NCI-H2081 treated with DMSO at 0.1 percent for 48 hours (cell line): ENCODE measurements at regions not wholly inside any gene's neighbourhood (a gene's known extent, or its start where the extent isn't known, plus 50 kb on each side); places are given as distances from the start of the nearest gene placed in this dataset.
"Not testable (repeated sequence)": the region's sequence is repeated elsewhere in the genome, so short reads cannot be mapped to it uniquely, and the experiment has no call there.

Source experiments
- DNase-seq: peaks from one replicate; lab custom pipeline; 2025; lab: John Stamatoyannopoulos, UW

GRCh38 chr13:50130123-50130946 lies 115.1 kb downstream of the KCNRG start:
- no peak for DNase-seq

- no peak for DNase-seq
Observed at GRCh38 chr13:50131920-50132903, 117.0 kb downstream of the KCNRG start.

DNA sequence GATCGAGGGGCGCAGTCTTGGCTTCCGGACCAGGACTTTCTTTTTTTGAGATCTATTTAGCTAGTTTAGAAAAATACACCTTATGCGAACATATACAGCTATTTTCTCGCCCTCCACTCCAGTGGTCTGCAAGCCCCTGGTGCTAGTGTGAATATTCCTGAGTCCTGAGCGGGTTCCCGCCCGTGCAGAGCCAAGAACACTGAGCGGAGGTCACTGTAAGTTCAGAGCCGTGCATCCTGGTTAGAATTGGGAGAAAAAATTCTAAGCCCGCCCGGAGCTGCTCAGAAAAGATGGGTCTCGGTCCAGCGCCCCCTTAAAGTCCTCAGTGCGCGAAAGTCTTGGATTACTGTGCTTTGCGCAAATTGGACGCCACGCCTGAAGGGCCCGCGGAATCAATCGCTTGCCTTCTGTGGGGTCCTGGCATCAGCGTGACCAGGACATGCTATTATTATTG lies 117.7 kb downstream of the KCNRG start:
- no peak for DNase-seq

DNA sequence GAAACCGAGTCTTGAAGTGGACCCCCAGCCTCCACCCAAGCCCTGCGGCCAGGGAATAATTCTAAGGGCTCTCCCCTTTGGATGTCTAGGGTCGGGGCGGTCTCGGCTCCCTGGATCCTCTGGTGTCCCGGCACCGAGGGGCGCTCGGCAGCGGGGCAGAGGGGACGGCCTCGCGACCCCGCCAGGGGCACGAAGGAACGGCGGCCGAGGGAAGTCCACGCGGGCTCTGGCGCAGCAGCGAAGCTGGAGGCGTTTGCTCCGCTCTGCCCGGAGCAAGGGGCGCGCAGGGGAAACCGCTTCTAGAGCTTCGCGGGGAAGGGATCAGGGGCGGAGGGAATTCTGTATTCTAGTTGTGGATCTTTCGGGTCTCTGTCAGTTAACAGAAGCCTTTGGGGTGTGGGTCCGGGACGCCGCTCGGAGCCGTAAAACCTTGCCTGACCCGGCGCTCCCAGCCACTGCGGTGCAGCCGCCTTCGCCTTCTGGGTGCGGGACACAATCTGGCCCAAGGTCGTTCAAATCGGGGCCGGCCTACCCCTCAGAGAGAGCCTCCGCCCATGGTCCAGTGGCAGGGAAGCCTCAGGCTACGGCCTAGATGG lies 118.2 kb downstream of the KCNRG start:
- no peak for DNase-seq

DNA sequence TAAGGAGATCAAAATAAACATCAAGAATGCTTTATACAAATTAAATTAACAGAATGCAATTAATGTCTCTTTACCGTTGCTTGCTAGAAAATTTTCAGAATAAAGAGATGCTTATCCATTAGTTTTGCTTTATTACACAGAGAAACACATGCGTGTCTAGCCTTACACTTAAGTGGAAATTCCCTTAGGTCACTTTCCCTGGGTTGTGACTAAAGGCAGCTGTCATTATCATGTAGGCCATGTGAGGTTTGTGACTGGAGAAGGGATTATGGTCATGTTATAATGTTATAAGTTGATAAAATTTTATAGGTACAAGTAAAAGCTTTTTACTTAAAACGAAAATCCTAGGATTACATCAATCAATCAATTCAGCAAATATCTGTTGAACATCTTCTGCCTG lies 121.0 kb downstream of the KCNRG start:
- DNase-seq: no peak

- DNase-seq: no peak
Observed at GRCh38 chr13:50136678-50137077, 121.4 kb downstream of the KCNRG start.

DNA sequence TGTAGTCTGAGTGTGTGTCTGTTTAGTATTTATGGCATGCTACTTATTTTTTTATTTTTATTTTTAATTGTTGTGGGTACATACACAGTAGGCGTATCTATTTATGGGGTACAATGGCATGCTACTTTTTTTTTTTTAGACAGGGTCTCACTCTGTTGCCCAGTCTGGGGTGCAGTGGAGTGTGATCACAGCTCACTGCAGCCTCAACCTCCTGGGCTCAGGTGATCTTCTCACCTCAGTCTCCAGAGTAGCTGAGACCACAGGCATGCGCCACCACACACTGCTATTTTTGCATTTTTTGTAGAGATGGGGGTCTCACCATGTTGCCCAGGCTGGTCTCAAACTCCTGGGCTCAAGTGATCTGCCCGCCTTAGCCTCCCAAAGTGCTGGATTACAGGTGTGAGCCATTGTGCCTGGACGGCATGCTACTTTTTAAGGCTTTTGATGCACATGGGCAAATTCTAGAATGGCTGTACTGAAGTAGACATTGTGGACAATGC lies 124.2 kb downstream of the KCNRG start:
- DNase-seq: not testable (repeated sequence)

- DNase-seq: no peak
Observed at GRCh38 chr13:50140153-50140552, 124.9 kb downstream of the KCNRG start.

GRCh38 chr13:50140581-50141374 lies 125.5 kb downstream of the KCNRG start:
- no peak for DNase-seq

GRCh38 chr13:50141375-50141975 lies 126.2 kb downstream of the KCNRG start:
- no peak for DNase-seq

DNA sequence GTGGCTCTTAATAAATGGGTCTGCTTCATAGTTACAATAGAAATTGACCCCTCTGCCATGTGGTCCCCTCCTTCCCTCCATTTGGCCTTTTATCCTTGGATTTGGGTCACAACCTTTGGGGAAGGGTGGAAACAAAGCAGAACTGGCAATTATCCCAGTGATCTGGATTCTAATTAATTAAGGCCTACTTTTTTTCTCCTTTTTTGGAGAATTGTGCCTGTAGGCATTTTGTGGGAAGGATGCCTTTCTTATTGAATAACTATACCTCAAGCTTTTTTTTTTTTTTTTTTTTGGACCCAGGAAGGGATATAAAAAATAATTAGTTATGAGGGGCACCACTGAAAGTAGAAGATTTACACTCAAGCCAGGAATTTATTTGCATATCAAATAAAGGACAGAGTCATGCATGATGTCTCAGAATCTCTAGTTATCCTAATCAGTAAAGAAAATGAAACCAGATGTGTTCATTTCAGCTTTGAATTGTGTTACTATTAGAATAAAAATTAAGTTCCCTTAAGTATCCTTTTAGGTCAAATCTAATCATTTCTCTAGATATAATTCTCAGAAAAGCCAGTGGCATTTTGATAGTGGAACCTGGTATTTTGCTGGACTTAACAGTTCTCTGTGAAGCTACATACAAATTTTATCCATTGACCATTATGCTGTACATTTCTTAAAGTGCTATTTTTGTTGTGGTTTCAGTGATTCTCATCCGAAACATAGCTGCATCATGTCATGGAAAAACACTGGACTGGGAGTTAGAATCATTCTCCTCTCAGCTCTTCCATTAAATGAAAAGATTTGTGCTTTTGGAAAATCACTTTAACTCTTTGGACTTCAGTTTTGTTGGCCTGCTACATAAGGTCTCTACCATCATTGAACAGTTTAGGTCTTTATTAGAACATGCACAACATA lies 129.3 kb downstream of the KCNRG start:
- no peak for DNase-seq

GRCh38 chr13:50149214-50149613 lies 134.0 kb downstream of the KCNRG start:
- DNase-seq: no peak

- DNase-seq: no peak
Observed at GRCh38 chr13:50149932-50150331, 134.7 kb downstream of the KCNRG start.

DNA sequence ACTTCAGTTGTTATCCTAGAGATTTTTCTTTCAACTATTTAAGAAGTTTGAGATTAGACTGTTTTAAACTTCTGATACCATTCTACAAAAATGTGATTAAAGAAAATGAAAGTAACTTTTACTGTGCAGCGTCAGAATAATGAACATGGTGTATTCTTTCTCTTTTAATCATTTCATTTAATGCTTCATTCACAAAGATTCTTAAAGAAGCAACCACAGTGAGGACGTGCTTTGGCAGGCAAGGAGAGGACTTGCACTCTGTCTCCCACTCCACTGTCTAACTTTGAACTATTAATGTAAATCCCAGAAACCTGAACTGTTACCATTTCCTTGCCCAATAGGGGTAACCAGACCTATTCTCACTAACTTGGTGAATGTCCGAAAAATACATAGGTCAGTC lies 137.0 kb downstream of the KCNRG start:
- DNase-seq: no peak

DNA sequence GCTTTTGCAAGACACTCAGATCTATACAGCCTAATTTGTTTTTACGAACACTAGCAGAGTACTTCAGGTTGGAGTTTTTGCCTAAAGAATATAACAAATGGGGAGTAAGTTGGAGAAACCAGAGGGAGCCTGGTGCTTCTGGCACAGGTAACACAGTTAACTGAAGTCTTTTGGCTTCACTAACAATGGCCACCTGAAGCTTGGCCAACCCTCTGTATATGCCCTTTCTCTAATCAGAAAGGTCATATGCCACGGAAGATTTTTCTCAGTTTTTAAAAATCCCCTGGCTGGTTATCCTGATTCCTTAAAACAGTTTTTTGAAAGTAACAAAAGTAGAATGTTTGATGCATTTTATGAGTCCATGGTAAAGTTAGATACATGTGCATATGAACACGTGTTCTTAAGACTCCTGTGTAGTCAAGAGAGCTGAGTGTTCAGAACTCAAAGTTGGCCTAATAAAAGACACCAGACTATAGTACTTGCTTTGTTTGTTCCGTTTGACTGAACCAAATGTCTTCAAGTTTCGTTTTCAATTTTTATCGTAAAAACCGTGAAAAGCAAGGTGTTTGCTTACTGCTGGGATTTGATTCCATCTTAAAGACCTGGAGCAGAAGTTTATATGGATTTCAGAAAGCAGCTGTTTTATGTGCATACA lies 137.5 kb downstream of the KCNRG start:
- no peak for DNase-seq

DNA sequence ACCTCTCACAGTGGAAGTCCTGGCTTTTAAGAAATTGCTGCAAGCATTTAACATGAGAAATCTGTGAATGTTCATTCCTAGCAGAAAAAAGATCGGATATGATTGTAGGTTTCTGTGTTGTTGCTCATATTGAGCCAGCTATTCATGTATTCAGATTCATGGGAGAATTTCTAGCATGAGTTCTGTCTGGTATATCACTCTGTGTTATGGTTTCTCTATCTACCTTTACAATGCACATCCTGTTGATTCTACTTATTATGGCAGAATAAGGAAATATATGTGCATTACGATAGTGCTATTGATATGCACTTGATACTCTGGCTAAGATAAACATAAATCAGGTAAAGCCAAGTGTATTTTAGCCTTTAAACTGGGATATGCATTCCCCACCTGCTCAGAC lies 138.2 kb downstream of the KCNRG start:
- no peak for DNase-seq

- DNase-seq: no peak
Observed at GRCh38 chr13:50153876-50154275, 138.6 kb downstream of the KCNRG start.

GRCh38 chr13:50154697-50155096 lies 139.5 kb downstream of the KCNRG start:
- DNase-seq: no peak

GRCh38 chr13:50156140-50156539 lies 140.9 kb downstream of the KCNRG start:
- no peak for DNase-seq
